Fibroblast of gingiva (primary cell): ENCODE measurements at regions not wholly inside any gene's neighbourhood (a gene's known extent, or its start where the extent isn't known, plus 50 kb on each side); places are given as distances from the start of the nearest gene placed in this dataset.

Experiments
- DNase-seq: peaks from one replicate; pipeline ENCODE4 v3.0.0-alpha.2; 2011; ENCODE audit warnings: low read depth

DNA sequence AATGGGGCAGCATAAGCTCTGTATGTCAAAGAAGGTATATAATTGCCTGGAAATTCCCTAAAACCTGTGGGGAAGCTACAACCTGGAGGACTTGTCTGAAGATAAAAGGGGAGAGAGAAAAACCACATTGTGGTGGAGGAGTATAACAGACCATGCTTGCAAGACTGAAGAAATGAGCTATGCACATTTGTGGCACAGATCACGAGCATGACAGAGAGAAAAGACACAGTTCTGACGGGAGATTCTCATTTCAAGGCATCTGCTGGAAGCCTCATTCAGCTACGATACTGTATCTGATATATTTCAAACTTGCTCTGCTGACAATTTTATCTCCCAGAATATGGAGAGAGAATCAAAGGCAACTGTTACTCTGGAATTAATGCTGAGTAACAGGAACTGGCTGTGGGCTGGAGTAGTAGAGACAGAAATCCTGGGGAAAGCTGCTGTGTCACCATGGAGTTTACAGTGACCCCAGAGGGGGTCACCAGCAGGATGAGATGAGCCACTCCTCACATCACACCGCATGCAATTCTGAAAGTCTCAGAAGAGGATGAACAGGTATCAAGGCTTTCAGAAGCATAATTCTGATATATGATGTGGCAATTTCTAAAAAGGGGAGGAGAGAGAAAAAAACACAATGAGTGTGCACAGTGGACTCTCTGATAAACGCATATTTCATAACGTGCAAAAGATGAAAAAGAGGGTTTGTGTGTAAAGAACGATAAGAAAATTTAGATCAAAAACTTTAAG, 528.8 kb downstream of the IRX1 start:
- DNase-seq: no peak

DNA sequence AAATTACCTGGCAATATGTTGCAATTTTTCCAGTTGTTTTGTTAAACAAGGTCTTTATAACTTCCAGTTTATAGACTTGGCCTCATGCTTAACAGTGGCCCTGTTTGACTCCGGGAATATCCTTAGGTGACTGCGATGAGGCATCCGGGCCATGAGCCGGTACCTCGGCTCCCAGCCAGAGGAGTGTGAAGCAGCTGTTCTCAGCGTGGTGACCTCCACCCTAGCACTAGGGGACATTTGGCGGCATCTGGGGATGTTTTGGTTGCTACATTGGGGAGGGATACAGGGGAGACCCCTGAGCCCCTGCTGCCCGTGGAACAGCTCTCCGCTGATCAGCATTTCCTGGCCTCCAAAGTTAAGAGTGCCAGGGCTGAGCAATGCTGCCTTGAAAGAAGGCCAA, 533.4 kb downstream of the IRX1 start:
- no peak for DNase-seq

GRCh38 chr5:4129523-4129922, 533.9 kb downstream of the IRX1 start:
- no peak for DNase-seq

DNA sequence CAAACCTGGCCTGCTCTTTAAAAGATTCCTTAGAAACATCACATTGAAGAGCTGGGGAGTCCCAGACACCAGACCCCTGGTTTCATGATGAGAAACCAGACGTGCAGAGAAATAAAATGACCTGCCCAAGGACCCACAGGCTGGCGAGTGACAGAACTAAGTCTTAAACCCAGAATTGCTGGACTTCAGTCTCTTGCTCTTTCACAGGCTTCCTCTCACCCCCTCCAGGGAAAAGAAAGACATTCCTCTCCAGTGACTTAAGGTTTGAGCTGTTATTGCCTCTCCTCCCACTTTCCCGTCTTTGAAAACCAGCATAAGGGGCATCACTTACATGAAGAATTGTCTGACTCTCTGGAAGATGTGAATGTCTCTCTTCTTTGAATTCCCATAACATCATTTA, 535.2 kb downstream of the IRX1 start:
- no peak for DNase-seq

DNA sequence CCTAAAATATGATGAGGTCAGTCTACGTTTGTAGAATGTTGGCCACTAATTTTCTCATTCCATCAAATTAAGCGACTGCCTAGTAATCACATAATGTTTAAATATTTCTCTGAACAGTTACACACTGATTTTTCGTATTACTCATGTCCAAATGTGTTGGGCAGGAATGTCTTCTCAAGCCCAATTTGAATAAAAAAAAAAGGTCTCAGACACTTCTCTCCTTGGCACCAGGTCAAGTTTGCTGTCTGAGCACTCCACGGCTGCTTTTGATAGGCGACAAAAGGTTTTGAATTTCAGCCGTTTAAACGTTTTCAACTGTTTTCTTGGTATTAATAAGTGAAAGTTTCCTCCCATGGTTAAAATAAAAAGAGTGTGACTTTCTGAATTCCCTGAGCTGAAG, 542.1 kb downstream of the IRX1 start:
- DNase-seq: no peak

GRCh38 chr5:4142842-4143241, 547.2 kb downstream of the IRX1 start:
- DNase-seq: no peak

GRCh38 chr5:4144411-4145007, 548.9 kb downstream of the IRX1 start:
- DNase-seq: no peak

GRCh38 chr5:4145511-4145910, 549.9 kb downstream of the IRX1 start:
- no peak for DNase-seq

DNA sequence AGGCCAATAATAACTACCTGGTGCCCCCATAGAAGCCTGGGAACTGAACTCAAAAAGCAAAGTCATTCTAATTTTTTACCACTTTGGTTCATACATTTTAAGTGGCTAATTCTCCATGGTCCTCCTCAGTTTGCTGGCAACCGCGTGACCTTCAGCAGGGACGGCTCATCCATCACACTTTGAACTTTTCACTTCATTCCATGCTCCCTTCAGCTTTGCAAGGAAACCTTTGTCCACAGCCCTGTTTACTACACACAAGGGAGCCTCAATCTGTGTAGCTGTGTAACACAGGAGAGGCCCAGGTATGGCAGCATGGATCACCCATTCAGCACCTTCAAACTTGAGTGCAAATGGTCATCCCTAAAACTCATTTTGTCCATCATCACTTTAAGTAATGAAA, 552.4 kb downstream of the IRX1 start:
- DNase-seq: no peak

DNA sequence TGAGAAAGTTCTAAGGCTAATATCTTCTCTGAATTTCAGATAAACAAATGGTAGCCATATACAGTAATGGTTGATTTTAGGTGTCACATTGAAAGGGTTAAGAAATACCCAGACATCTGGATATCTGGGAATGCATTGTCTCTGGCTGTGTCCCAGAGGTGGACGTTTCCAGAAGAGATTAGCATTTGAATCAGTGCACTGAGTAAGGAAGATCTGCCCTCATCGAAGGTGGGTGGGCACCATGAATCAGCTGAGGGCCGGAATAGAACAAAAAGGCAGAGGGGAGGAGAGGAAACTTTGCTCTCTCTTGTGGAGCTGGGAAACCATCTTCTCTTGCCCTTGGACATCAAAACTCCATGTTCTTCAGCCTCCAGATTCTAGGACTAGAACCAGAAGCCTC, 554.4 kb downstream of the IRX1 start:
- no peak for DNase-seq

GRCh38 chr5:4156153-4156552, 560.5 kb downstream of the IRX1 start:
- no peak for DNase-seq

DNA sequence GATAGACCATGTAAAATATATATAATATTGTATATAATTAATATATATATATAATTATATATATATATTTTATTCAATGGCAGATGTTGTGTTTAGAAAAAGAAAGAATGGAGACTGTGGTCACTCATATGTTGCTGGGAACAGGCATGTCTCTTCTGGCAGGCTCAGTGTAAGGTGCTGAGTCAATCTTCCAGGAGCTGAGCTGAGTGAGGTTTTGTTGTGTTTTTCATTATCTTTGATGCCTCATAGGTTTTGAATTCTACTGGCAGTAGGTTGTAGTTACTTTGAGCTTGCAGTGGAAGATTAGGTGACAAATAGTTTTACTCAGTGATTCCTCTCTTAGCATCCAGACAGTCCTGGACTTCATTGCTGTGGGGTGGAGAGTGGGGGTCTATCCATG, 561.3 kb downstream of the IRX1 start:
- DNase-seq: no peak

DNA sequence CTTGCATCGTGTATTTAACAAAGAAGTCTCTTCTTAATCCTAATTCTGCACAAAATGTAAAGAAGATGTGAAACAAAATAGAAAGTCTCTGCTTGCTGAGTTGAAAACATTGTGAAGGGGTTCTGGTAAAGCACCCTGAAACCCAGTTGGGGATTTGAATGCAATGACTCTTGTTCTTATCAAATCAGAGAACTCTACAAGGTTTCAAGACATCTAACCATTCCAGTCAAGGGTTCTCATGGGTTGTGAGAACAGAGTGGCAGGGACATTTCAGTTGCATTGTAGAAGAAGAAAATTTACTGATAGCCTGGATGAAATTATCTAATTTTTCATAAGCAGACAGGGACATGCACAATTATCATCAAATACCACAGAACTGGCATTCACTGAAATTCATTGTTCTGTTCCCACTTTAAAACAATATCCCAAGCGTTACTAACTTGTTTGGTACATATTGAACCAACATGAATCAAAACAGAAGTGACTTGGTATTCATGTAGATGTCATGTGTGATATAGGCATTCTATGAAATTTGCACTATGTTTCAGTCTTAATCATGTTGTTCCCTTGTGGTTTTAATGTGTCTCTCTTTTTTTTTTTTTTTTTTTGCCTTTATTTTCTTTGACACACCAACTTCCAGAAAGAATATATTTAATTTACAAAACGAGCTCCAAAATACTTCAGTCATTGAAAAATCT, 563.3 kb downstream of the IRX1 start:
- no peak for DNase-seq

DNA sequence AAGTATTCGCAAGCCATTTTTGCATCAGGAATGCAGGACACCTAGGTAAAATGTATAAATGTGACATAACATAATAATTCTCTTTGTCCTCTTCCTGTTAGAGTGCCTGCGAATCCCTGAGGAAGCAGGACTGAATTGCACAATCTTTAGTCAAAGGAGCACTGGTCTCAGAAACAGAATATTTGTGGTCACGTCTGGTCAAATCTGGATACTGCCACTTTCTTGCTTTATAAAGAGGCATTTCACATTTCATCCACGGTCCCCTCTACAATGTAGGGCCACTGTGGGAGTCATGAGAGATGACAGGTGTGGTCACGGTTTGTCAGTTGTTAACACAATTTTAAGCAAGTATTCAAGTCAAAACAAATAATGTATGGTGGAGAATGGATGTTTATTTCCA, 564.0 kb downstream of the IRX1 start:
- no peak for DNase-seq

DNA sequence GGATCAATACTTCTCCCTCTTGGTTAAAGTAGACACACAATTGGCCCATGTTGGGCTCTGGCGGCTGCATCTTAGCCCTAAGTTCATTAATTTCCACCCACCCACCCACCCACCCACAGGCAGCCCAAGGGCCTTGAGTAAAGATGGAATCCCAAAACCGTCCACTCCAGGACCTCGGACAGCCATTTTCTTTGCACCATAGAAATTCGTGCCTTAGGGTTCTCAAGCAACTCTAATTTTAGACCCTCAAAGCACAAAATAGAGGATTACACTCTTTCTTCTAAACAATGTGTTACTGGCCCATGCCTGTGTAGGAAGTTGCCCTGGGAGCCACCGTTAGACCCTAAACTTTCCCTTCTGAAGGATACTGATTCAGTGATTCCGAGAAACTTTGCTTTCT, 568.5 kb downstream of the IRX1 start:
- no peak for DNase-seq

GRCh38 chr5:4180703-4181102, 585.1 kb downstream of the IRX1 start:
- DNase-seq: no peak

- DNase-seq: no peak
Observed at GRCh38 chr5:4182144-4182543, 586.5 kb downstream of the IRX1 start.

DNA sequence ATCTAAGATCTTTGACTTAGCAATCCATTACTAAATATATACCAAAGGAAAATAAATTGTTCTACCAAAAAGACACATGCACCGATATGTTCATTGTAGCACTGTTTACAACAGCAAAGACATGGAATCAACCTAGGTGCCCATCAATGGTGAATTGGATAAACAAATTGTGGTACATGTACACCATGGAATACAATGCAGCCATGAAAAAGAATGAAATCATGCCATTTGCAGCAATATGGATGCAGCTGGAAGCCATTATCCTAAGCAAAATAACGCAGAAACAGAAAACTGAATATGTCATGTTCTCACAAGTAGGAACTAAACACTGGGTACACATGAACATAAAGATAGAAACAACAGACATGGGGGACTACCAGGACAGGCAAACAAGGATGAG, 589.5 kb downstream of the IRX1 start:
- DNase-seq: no peak

DNA sequence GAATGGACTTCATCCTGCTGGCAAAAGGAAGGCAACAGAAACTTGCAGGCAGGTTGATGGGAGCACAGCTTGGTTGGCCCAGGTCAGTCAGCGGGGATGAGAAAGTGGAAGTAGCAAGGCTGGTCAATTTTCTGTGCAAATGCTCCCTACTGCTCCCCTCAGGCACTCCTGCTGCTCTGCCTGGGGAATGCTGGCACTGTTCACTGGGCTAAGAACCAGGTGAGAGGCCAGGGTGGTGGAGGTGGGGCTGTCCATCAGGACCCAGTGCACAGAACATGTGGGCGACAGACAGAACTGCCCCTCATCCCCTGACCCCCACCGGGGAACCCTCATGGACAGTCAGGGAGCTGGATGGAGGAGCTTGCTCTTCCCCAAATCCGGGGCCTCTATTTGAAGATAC, 593.1 kb downstream of the IRX1 start:
- no peak for DNase-seq

DNA sequence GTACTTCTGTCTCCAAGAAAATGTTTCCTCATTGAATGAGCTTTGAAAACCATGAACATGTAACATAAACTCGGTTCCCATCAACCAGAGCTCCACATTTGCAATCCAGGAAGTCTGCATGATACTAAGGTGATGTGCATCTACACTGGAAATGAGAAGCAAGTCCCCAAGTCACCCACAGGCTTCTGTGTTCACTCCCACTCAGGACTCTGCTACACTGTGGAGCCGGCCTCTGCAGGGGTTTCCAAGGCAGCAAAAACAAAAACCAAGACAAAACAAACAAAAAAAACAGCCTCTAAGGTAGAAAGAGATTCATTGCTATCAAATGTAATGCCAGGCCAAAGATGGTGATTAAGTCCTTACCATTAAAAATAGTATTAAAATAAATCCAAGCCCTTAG, 593.7 kb downstream of the IRX1 start:
- DNase-seq: no peak

- no peak for DNase-seq
Observed at GRCh38 chr5:4191041-4191440, 595.4 kb downstream of the IRX1 start.

DNA sequence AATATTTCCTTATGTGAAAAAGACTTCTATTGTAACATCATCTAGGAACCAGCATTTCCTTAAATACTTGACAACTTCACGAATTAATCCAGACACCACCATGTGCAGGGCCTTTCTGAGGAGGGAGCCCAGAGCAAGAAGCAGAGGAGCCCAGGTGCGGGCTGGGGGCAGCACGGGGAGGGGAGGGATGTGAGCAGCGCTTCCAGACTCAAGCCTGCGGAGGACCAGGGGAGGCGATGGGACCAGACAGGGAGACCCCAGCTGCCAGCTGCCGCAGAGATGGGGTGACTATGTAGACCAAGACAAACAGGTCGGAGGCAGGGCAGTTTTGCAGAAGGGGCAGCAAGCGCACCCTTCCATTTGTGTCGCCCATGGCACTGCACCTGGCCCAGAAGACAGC, 596.1 kb downstream of the IRX1 start:
- DNase-seq: no peak

DNA sequence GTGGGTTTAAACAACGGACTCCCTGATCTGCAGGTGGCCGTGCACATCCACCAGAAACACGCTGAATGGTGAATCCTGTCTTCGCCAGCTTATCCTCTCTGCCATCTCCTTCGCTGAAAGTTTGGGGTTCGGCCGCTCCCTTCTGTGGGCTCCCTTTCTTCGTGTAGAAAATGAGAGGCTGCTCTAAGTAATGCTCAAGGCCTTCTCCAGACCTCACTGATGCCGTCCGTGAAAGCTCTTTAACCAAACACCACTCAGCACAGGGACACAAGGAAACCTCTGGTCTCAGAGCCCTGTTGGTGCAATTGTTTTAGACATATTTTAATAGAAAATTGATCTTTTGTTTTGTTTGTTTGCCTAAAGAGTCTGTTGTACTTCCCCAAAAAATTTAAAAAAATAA, 596.5 kb downstream of the IRX1 start:
- DNase-seq: no peak

GRCh38 chr5:4196744-4197143, 601.1 kb downstream of the IRX1 start:
- DNase-seq: no peak
